IMR-90 (cell line): ENCODE measurements at regions not wholly inside any gene's neighbourhood (a gene's known extent, or its start where the extent isn't known, plus 50 kb on each side); places are given as distances from the start of the nearest gene placed in this dataset.

ENCODE experiments used
- ATAC-seq: fragments of 200-7000 bp; cut with Tn5 transposase; 2 replicates; pipeline ENCODE4 v1.9.1; 2020; ENCODE audit warnings: low read depth, mild to moderate bottlenecking, moderate library complexity
- BruUV-seq: library from RNA; stranded (reverse); fragments of 400-500 nt; replicated peaks from 2 replicates; lab custom pipeline; 2021; lab: Mats Ljungman, UMichigan
- CTCF ChIA-PET: fragments of 300-600 bp; formaldehyde crosslinking; extraction: SDS; loops from one replicate; lab custom pipeline; 2021; ENCODE audit warnings: antibody characterized with exemption; lab: Yijun Ruan, JAX
- POLR2A ChIA-PET: fragments of 300-600 bp; sonication (Branson Sonifier 250); formaldehyde crosslinking; loops from one replicate; lab custom pipeline; 2022; ENCODE audit warnings: antibody characterized with exemption; ENCODE audit not compliant: unreplicated experiment; lab: Charles Lee
- DNase-seq: peaks from one replicate; pipeline ENCODE4 v3.0.0; 2013
- H2AFZ ChIP-seq: replicated peaks from 2 replicates; pipeline ENCODE3; 2013; ENCODE audit warnings: low read length, mild to moderate bottlenecking; ENCODE audit not compliant: poor library complexity
- H2AK5ac ChIP-seq: 2 replicates; pipeline ENCODE4 v1.6.1; 2013; ENCODE audit warnings: low read depth, low read length, inconsistent platforms
- H2AK9ac ChIP-seq: replicated peaks from 2 replicates; pipeline ENCODE3; 2013; ENCODE audit warnings: mild to moderate bottlenecking, low read depth, low read length, moderate library complexity; ENCODE audit not compliant: poor library complexity
- H2BK120ac ChIP-seq: 2 replicates; pipeline ENCODE4 v1.6.1; 2013; ENCODE audit warnings: low read depth, low read length, inconsistent platforms
- H2BK15ac ChIP-seq: 3 replicates; pipeline ENCODE4 v1.6.1; 2013; ENCODE audit warnings: low read depth, low read length, inconsistent platforms
- H2BK20ac ChIP-seq: 2 replicates; pipeline ENCODE4 v1.6.1; 2013; ENCODE audit warnings: low read depth, mild to moderate bottlenecking, inconsistent platforms, low read length, moderate library complexity
- H2BK5ac ChIP-seq: 2 replicates; pipeline ENCODE4 v1.6.1; 2013; ENCODE audit warnings: mild to moderate bottlenecking, low read depth, low read length, inconsistent platforms; ENCODE audit not compliant: poor library complexity, severe bottlenecking
- H3K14ac ChIP-seq: replicated peaks from 2 replicates; pipeline ENCODE4 v1.6.1; 2013; ENCODE audit warnings: low read depth, low read length, inconsistent platforms
- H3K18ac ChIP-seq: 2 replicates; pipeline ENCODE4 v1.6.1; 2013; ENCODE audit warnings: low read depth, low read length, control low read depth
- H3K23ac ChIP-seq: 2 replicates; pipeline ENCODE4 v1.6.1; 2013; ENCODE audit warnings: low read depth, low read length, inconsistent platforms
- H3K27ac ChIP-seq: 2 replicates; pipeline ENCODE4 v1.5.1; 2013; ENCODE audit warnings: mild to moderate bottlenecking, control low read depth, low read length; ENCODE audit not compliant: insufficient read depth
- H3K27me3 ChIP-seq: 2 replicates; pipeline ENCODE4 v1.6.1; 2013; ENCODE audit warnings: low read length; ENCODE audit not compliant: control insufficient read depth, insufficient read depth
- H3K36me3 ChIP-seq: 2 replicates; pipeline ENCODE4 v1.6.1; 2013; ENCODE audit warnings: low read length, mixed read lengths; ENCODE audit not compliant: control insufficient read depth, insufficient read depth
- H3K4ac ChIP-seq: 2 replicates; pipeline ENCODE4 v1.6.1; 2013; ENCODE audit warnings: low read depth, low read length, inconsistent platforms
- H3K4me1 ChIP-seq: 2 replicates; pipeline ENCODE4 v1.6.1; 2013; ENCODE audit warnings: low read length, mixed read lengths; ENCODE audit not compliant: control insufficient read depth, insufficient read depth
- H3K4me2 ChIP-seq: 2 replicates; pipeline ENCODE4 v1.6.1; 2013; ENCODE audit warnings: low read depth, mild to moderate bottlenecking, control low read depth, low read length, moderate library complexity
- H3K4me3 ChIP-seq: 2 replicates; pipeline ENCODE4 v1.5.1; 2013; ENCODE audit warnings: low read depth, mild to moderate bottlenecking, control low read depth, low read length, moderate library complexity; ENCODE audit not compliant: insufficient read depth
- H3K56ac ChIP-seq: 2 replicates; pipeline ENCODE4 v1.6.1; 2013; ENCODE audit warnings: low read length, inconsistent platforms; ENCODE audit not compliant: insufficient read depth; ENCODE audit errors: extremely low read depth
- H3K79me1 ChIP-seq, 2 experiments: 2 replicates each; pipeline ENCODE4 v1.6.1; 2013; ENCODE audit warnings: low read length in 2 of 2, inconsistent platforms in 1 of 2, low read depth in 1 of 2
- H3K9ac ChIP-seq: 2 replicates; pipeline ENCODE4 v1.6.1; 2013; ENCODE audit warnings: low read depth, low read length, control low read depth
- H3K9me1 ChIP-seq: 2 replicates; pipeline ENCODE4 v1.6.1; 2013; ENCODE audit warnings: low read length, inconsistent platforms; ENCODE audit not compliant: insufficient read depth
- H3K9me3 ChIP-seq: 2 replicates; pipeline ENCODE4 v1.6.1; 2013; ENCODE audit warnings: low read length; ENCODE audit not compliant: control insufficient read depth, insufficient read depth
- H4K20me1 ChIP-seq: 2 replicates; pipeline ENCODE4 v1.6.1; 2013; ENCODE audit warnings: low read length, inconsistent platforms; ENCODE audit not compliant: insufficient read depth
- H4K5ac ChIP-seq: 2 replicates; pipeline ENCODE4 v1.6.1; 2013; ENCODE audit warnings: mild to moderate bottlenecking, low read depth, low read length, control low read depth
- H4K8ac ChIP-seq, 2 experiments: 2 replicates each; pipeline ENCODE4 v1.6.1; 2013; ENCODE audit warnings: low read depth in 2 of 2, low read length in 2 of 2, control low read depth in 1 of 2, inconsistent platforms in 1 of 2
- H4K91ac ChIP-seq: 2 replicates; pipeline ENCODE4 v1.6.1; 2013; ENCODE audit warnings: low read depth, low read length, inconsistent platforms; ENCODE audit not compliant: insufficient read depth
- BHLHE40 ChIP-seq: fragments of 150-350 bp; IDR thresholded peaks from 2 replicates; pipeline ENCODE4 v1.6.1; 2016; ENCODE audit warnings: mild to moderate bottlenecking, low read depth, low read length
- CEBPB ChIP-seq: IDR thresholded peaks from 2 replicates; pipeline ENCODE4 v1.6.1; 2012; ENCODE audit warnings: low read depth, low read length, improper control_type of control experiment
- FOS ChIP-seq: fragments of 150-350 bp; IDR thresholded peaks from 2 replicates; pipeline ENCODE4 v1.6.1; 2016; ENCODE audit warnings: low read depth, low read length
- MAFK ChIP-seq: IDR thresholded peaks from 2 replicates; pipeline ENCODE4 v1.6.1; 2012; ENCODE audit warnings: low read depth, low read length, improper control_type of control experiment
- MAZ ChIP-seq: IDR thresholded peaks from 2 replicates; pipeline ENCODE4 v1.6.1; 2012; ENCODE audit warnings: low read depth, mild to moderate bottlenecking, low read length, improper control_type of control experiment, moderate library complexity, borderline replicate concordance
- MXI1 ChIP-seq: IDR thresholded peaks from 2 replicates; pipeline ENCODE4 v1.6.1; 2012; ENCODE audit warnings: low read depth, mild to moderate bottlenecking, low read length, moderate library complexity, borderline replicate concordance
- NFE2L2 ChIP-seq: fragments of 150-350 bp; IDR thresholded peaks from 2 replicates; pipeline ENCODE4 v1.6.1; 2016; ENCODE audit warnings: low read depth, mild to moderate bottlenecking, low read length
- WGBS, 2 experiments: methylation state at CpG; one replicate each; pipeline versions ENCODE4 v1.1.5 to v1.1.7; 2013; ENCODE audit warnings: missing lambda C conversion rate in 2 of 2; ENCODE audit not compliant: insufficient read length in 1 of 2; ENCODE audit errors: extremely low coverage in 2 of 2; 5-methylcytosine and 5-hydroxymethylcytosine counted together
- dilution Hi-C: fragments of 300-500 bp; cut with HindIII; formaldehyde crosslinking; loops from one replicate; pipeline ENCODE4 v1.14.3; 2018; ENCODE audit warnings: low sequenced_read_pairs; ENCODE audit not compliant: unreplicated experiment
- in situ Hi-C: fragments of 300-500 bp; cut with MboI; formaldehyde crosslinking; loops from 3 replicates; pipeline ENCODE4 v1.14.3; 2019; ENCODE audit warnings: low sequenced_read_pairs, inconsistent platforms, mixed read lengths
- intact Hi-C: fragments of 100-400 bp; cut with micrococcal nuclease; formaldehyde crosslinking; loops from 2 replicates; pipeline ENCODE4 v1.10.0; 2022
- TF ChIP-seq, protein P1 (sequence below): conservative IDR thresholded peaks from 2 replicates; pipeline ENCODE4 v1.5.1; 2012; ENCODE audit warnings: mild to moderate bottlenecking, low read depth, low read length, improper control_type of control experiment
- TF ChIP-seq, protein P2 (sequence below): fragments of 150-350 bp; IDR thresholded peaks from 2 replicates; pipeline ENCODE4 v1.6.1; 2017; ENCODE audit warnings: mild to moderate bottlenecking, antibody characterized with exemption, low read length, low read depth

- Histone ChIP-seq H3K9me3 (peaks cover 7% of the 10 kb centered on the region; the same call in 1 of the 2 replicates), H2BK15ac (no peak overlapping the region), H2BK120ac (no peak overlapping the region), H4K5ac (no peak overlapping the region), H2BK20ac (no peak overlapping the region), H3K27ac (no peak overlapping the region), H3K79me1 (no peaks in the 10 kb centered on the region), H3K4me1 (no peaks in the 10 kb centered on the region), H3K27me3 (no peaks in the 10 kb centered on the region), H3K36me3 (no peaks in the 10 kb centered on the region), H4K8ac (no peak overlapping the region), H3K18ac (no peak overlapping the region), H3K4me3 (no peak overlapping the region), H3K23ac (no peak overlapping the region), H3K4me2 (no peak overlapping the region), H4K91ac (no peak overlapping the region), H2AK5ac (no peak overlapping the region), H2AK9ac (no peak overlapping the region), H2AFZ (no peak overlapping the region), H3K9ac (no peak overlapping the region), H3K9me1 (no peaks in the 10 kb centered on the region), H4K20me1 (no peaks in the 10 kb centered on the region), H2BK5ac (no peak overlapping the region), H3K4ac (no peak overlapping the region), H3K56ac (no peak overlapping the region), H3K14ac (no peak overlapping the region)
- ATAC-seq: no peak
- TF ChIP-seq, protein P1, sequence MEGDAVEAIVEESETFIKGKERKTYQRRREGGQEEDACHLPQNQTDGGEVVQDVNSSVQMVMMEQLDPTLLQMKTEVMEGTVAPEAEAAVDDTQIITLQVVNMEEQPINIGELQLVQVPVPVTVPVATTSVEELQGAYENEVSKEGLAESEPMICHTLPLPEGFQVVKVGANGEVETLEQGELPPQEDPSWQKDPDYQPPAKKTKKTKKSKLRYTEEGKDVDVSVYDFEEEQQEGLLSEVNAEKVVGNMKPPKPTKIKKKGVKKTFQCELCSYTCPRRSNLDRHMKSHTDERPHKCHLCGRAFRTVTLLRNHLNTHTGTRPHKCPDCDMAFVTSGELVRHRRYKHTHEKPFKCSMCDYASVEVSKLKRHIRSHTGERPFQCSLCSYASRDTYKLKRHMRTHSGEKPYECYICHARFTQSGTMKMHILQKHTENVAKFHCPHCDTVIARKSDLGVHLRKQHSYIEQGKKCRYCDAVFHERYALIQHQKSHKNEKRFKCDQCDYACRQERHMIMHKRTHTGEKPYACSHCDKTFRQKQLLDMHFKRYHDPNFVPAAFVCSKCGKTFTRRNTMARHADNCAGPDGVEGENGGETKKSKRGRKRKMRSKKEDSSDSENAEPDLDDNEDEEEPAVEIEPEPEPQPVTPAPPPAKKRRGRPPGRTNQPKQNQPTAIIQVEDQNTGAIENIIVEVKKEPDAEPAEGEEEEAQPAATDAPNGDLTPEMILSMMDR: no peak
- TF ChIP-seq FOS: no peak
- no peak for TF ChIP-seq MAZ
- no peak for TF ChIP-seq NFE2L2
- TF ChIP-seq CEBPB: no peak
- no peak for TF ChIP-seq MXI1
- TF ChIP-seq, protein P2, sequence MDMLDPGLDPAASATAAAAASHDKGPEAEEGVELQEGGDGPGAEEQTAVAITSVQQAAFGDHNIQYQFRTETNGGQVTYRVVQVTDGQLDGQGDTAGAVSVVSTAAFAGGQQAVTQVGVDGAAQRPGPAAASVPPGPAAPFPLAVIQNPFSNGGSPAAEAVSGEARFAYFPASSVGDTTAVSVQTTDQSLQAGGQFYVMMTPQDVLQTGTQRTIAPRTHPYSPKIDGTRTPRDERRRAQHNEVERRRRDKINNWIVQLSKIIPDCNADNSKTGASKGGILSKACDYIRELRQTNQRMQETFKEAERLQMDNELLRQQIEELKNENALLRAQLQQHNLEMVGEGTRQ: no peak
- no peak for TF ChIP-seq MAFK
- no peak for TF ChIP-seq BHLHE40
- intact Hi-C loops: no loop called here
- WGBS, 2 experiments: no CpG with 5 or more reads among the region's 5 CpGs
- ChIA-PET POLR2A (no interaction called here), CTCF (no interaction called here)
- dilution Hi-C loops: no loop called here
- no peak for DNase-seq
- in situ Hi-C loops: no loop called here
- no TSS peak for BruUV-seq
Measured at GRCh38 chrX:149079805-149080406, 425.2 kb downstream of the IDS start.
